LNCAP (cell line): ENCODE measurements at regions not wholly inside any gene's neighbourhood (a gene's known extent, or its start where the extent isn't known, plus 50 kb on each side); places are given as distances from the start of the nearest gene placed in this dataset.

Experiments used
- TF ChIP-seq, protein P1 (sequence below): fragments of 450-650 bp; IDR thresholded peaks from 2 replicates; pipeline ENCODE4 v1.5.1; 2017; ENCODE audit warnings: mild to moderate bottlenecking

DNA sequence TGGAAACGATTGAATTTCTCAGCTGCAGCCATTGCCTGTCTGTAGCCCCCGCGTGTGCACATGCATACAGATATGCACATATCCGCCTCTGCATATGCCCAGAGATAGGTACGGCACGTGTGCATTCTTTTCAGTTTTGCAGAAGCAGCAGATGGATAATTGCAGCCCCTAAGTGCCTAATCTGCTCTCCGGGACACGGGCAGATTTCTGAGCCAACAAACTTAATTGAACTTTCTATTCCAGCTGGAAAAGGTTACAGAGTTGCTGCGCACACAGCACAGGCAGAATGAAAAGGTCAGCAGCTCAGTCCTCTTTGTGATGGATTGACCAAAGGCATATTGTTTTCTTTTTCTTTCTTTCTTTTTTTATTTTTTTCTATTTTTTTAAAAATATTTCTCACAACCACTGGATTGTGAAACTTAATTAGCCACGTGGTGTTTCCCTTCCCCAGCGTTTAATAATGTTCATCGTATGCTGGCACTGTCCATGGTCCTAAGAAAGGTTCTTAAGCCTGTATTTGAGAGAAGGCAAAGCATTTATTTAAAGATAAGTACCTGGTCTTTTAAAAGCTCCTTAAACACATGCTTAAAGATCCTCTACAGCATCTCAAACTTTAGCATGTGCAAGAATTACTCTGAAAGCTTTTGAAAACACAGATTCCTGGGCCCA lies 270.2 kb upstream of the BRINP1 start:
- TF ChIP-seq, protein P1, sequence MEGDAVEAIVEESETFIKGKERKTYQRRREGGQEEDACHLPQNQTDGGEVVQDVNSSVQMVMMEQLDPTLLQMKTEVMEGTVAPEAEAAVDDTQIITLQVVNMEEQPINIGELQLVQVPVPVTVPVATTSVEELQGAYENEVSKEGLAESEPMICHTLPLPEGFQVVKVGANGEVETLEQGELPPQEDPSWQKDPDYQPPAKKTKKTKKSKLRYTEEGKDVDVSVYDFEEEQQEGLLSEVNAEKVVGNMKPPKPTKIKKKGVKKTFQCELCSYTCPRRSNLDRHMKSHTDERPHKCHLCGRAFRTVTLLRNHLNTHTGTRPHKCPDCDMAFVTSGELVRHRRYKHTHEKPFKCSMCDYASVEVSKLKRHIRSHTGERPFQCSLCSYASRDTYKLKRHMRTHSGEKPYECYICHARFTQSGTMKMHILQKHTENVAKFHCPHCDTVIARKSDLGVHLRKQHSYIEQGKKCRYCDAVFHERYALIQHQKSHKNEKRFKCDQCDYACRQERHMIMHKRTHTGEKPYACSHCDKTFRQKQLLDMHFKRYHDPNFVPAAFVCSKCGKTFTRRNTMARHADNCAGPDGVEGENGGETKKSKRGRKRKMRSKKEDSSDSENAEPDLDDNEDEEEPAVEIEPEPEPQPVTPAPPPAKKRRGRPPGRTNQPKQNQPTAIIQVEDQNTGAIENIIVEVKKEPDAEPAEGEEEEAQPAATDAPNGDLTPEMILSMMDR = no peak

DNA sequence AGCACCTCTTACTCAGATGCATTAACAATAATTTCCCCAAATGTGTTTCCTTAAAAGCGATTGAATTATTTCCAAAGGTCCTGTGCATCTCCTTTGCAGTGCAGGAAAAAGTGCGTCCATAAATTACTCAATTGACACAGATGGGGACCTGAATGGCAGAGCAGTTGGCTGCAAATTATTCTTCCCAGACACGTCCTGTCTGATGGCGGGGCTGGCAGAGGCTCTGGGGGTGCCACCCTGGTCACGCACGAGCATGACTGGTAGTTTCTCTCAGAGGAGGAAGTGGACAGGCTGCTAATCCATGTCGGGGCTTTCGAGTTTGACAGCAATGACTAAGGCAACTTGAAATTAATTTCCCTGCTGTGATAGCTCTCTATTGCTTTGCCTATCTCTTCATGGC lies 264.8 kb upstream of the BRINP1 start:
- TF ChIP-seq, protein P1 = no peak

DNA sequence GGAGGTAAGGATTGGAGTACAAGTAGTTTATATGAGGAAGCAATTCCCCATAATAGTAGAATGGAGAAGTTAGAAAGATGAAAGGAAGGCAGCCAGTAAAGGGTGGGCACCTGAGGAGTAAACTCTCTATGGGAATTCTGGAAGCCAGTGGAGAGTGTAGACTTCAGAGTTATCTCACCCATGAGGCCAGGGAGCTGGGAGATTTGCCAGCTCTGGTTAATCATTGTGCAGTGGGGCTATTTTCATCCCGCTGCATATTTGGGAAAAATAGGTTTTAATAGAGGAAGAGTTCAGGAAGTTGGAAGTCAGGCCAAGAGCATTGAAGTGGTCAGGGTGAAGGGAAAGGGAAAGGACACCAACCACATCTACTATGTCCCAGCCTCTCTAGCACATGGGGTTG lies 242.3 kb upstream of the BRINP1 start:
- TF ChIP-seq, protein P1 = no peak

DNA sequence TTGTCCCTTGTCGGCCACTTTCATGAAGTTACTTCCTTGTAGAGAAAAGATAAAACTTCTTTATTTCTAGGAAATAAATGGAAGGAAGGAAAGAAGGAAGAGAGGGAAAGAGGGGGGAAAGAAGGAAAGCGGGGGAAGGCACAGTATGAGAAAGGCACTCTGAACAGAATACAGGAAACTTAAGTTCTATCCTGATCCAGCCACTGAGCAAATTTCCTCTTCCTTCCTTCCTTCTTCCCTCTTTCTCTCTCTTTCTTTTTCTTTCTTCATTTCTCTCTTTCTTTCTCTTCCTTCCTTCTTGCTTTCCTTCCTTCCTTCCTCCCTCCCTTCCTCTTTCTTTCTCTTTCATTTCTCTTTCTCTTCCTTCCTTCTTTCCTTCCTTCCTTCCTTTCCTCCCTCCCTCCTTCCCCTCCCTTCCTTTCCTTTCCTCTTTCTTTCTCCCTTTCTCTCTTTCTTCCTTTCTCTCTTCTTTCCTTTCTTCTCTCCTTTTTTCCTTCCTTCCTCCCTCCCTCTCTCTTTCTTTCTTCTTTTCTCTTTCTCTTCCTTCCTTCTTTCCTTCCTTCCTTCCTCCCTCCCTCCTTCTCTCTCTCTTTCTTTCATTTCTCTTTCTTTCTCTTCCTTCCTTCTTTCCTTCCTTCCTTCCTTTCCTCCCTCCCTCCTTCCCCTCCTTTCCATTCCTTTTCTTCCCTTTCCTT lies 240.2 kb upstream of the BRINP1 start:
- TF ChIP-seq, protein P1 = no peak

DNA sequence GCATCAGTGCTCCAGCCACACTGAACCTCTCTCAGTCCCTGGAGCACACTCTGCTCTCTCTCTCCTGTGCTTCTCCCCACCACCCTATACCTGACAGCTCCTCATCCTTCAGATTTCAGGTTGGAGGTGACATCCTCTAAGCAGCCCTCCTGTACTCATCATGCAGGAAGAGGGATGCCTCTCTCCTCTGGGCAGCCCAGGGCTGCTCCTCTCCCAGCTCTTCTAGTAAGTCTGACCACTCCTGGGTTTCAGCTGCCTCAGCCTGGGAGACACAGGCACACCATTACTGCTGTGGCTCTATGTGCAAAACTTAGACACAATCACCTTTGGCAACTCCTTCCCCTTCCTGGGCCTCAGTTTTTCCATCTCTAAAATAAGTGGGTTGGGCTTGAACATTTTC lies 232.4 kb upstream of the BRINP1 start:
- TF ChIP-seq, protein P1 = no peak

DNA sequence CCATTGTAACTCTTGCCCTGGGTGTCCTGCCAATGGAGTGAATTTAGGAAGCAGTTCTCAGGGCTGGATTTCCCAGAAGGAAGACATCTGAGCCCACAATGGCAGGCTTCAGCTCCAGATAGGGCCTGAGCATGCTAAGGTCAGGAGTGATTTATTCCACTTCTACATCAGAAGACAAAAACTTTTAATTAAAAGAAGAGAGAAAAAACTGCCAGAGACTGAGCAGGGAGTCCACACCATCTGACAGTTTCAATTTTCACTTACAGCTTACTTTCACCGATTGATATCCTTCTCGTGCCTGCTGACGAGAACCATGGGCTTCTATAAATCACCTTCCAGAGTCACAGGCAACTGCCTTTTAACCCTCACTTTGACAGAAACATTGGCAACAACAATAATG lies 228.3 kb upstream of the BRINP1 start:
- TF ChIP-seq, protein P1 = no peak

DNA sequence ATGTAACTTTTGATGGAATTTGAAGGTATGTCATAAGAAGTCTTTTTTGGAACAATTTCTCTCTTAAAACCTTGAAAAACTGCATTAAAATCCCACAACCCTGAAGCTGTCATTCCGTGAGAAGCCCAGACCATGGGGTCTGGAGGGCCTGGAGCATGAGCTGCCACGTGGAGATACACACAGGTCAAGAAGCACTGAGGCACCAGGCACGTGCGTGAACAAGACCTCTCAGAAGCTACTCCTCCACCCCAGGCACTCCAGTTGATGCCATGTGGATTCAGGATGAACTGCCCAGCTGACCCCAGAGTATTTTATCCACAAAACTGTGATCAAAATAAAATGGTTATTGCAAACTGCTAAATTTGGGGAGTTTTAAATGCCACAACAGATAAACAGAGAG lies 227.5 kb upstream of the BRINP1 start:
- TF ChIP-seq, protein P1 = no peak
